ENCODE measurements at regions not wholly inside any gene's neighbourhood (a gene's known extent, or its start where the extent isn't known, plus 50 kb on each side); places are given as distances from the start of the nearest gene placed in this dataset.

GRCh38 chr5:24059006-24059405 is 551.6 kb downstream of the PRDM9 start:
- no peak for TF ChIP-seq TCF12 (IDR thresholded peaks at IDR 0.05; ENCODE audit: low read depth)
- no peak for TF ChIP-seq EP300 (IDR thresholded peaks at IDR 0.05; ENCODE audit: borderline replicate concordance)
- TF ChIP-seq, protein P1, sequence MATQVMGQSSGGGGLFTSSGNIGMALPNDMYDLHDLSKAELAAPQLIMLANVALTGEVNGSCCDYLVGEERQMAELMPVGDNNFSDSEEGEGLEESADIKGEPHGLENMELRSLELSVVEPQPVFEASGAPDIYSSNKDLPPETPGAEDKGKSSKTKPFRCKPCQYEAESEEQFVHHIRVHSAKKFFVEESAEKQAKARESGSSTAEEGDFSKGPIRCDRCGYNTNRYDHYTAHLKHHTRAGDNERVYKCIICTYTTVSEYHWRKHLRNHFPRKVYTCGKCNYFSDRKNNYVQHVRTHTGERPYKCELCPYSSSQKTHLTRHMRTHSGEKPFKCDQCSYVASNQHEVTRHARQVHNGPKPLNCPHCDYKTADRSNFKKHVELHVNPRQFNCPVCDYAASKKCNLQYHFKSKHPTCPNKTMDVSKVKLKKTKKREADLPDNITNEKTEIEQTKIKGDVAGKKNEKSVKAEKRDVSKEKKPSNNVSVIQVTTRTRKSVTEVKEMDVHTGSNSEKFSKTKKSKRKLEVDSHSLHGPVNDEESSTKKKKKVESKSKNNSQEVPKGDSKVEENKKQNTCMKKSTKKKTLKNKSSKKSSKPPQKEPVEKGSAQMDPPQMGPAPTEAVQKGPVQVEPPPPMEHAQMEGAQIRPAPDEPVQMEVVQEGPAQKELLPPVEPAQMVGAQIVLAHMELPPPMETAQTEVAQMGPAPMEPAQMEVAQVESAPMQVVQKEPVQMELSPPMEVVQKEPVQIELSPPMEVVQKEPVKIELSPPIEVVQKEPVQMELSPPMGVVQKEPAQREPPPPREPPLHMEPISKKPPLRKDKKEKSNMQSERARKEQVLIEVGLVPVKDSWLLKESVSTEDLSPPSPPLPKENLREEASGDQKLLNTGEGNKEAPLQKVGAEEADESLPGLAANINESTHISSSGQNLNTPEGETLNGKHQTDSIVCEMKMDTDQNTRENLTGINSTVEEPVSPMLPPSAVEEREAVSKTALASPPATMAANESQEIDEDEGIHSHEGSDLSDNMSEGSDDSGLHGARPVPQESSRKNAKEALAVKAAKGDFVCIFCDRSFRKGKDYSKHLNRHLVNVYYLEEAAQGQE (IDR thresholded peaks at IDR 0.05; ENCODE audit: low read depth), result no peak
